HL-60 (cell line): ENCODE measurements at regions not wholly inside any gene's neighbourhood (a gene's known extent, or its start where the extent isn't known, plus 50 kb on each side); places are given as distances from the start of the nearest gene placed in this dataset.

Source experiments
- CTCF ChIP-seq: IDR thresholded peaks from one replicate; pipeline ENCODE4 v1.5.1; 2011; ENCODE audit warnings: low read length, control low read depth, inconsistent platforms; ENCODE audit not compliant: insufficient read depth
- GABPA ChIP-seq: IDR thresholded peaks from 2 replicates; pipeline ENCODE4 v1.6.1; 2012; ENCODE audit warnings: low read depth
- POLR2AphosphoS5 ChIP-seq: IDR thresholded peaks from 2 replicates; pipeline ENCODE4 v1.6.1; 2012; ENCODE audit warnings: low read depth
- REST ChIP-seq: IDR thresholded peaks from 2 replicates; pipeline ENCODE4 v1.6.1; 2012; ENCODE audit warnings: low read depth; ENCODE audit not compliant: insufficient replicate concordance

- no peak for TF ChIP-seq CTCF
- TF ChIP-seq POLR2AphosphoS5, result no peak
- no peak for TF ChIP-seq REST
- TF ChIP-seq GABPA, result no peak
These were observed 68.0 kb downstream of the UNCX start for GRCh38 chr7:1300636-1301035.
